Activated T-cell treated with anti-CD3 and anti-CD28 coated beads, Interleukin-2, amount 50 U/mL, for 72 hours (primary cell): ENCODE measurements at regions not wholly inside any gene's neighbourhood (a gene's known extent, or its start where the extent isn't known, plus 50 kb on each side); places are given as distances from the start of the nearest gene placed in this dataset.
A peak's percentile ranks its signal among the peaks of the same experiment; 100 is the strongest.

ENCODE experiments used
- ATAC-seq, 2 donors: fragments of 150-1000 bp; cut with Tn5 transposase; replicated peaks in 1 of 2; 2 replicates each; pipeline ENCODE4 v1.10.0; 2021; ENCODE audit warnings: moderate library complexity in 2 of 2, mild to moderate bottlenecking in 1 of 2
- DNase-seq, 2 donors: peaks; one replicate each; pipeline ENCODE4 v3.0.0; 2021 to 2022; ENCODE audit warnings: mixed read lengths in 1 of 2
- H3K27ac Mint-ChIP-seq: one replicate; pipeline ENCODE4 v1.8.0; 2022; ENCODE audit warnings: mild to moderate bottlenecking, moderate library complexity, mixed read lengths
- H3K27me3 Mint-ChIP-seq: one replicate; pipeline ENCODE4 v1.8.0; 2022; ENCODE audit warnings: low read depth, mixed read lengths
- H3K36me3 Mint-ChIP-seq, 2 donors: one replicate each; pipeline ENCODE4 v1.8.0; 2022; ENCODE audit warnings: mixed read lengths in 2 of 2, mild to moderate bottlenecking in 1 of 2; ENCODE audit not compliant: insufficient read depth in 2 of 2
- H3K4me1 Mint-ChIP-seq: one replicate; pipeline ENCODE4 v1.8.0; 2022; ENCODE audit warnings: low read depth, mixed read lengths
- H3K4me3 Mint-ChIP-seq, 2 donors: one replicate each; pipeline ENCODE4 v1.8.0; 2022; ENCODE audit warnings: mild to moderate bottlenecking in 2 of 2, mixed read lengths in 2 of 2, moderate library complexity in 2 of 2
- H3K9me3 Mint-ChIP-seq, 2 donors: one replicate each; pipeline ENCODE4 v1.8.0; 2022; ENCODE audit warnings: mixed read lengths in 2 of 2

DNA sequence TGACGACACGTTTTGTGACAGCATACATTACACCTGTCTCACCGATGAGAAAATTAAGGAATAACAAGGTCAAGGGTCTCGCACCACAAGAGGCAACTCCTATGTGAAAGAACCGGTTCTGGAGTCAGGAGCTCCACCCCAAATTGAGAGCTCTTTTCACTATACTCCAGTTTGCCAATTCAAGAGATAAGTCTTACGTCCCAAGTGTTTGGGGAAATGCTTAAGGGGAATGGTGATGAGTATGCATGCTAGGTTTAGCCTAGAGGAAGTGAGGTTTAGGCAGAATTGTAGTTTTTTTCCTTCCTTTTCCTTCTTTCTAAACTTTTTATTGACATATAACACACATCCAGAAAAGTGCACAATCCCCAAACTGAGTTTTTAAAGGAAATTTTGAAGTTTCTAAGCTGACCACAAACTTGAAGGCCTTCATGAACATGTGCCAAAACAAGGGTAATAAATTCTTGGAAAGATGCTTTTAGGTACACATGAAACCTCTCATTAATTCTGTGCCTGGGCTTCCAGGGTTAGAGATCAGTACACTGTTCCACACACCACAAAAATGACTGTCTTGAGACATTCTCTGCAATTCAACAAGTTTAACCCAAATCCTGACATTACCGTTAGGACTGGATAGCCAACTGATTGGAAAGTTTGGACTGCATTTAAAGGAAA lies 127.6 kb upstream of the SLC1A3 start:
- no peak overlapping the region for H3K4me3 Mint-ChIP-seq
- no peaks in the 10 kb centered on the region for H3K4me1 Mint-ChIP-seq
- H3K9me3 Mint-ChIP-seq, result peaks cover 2% of the 10 kb centered on the region in 2 donors
- H3K27ac Mint-ChIP-seq, result no peak overlapping the region
- H3K27me3 Mint-ChIP-seq, result no peaks in the 10 kb centered on the region
- no peak for DNase-seq
- peaks cover 0 to 1% of the 10 kb centered on the region in 2 donors for H3K36me3 Mint-ChIP-seq
- no peak for ATAC-seq

DNA sequence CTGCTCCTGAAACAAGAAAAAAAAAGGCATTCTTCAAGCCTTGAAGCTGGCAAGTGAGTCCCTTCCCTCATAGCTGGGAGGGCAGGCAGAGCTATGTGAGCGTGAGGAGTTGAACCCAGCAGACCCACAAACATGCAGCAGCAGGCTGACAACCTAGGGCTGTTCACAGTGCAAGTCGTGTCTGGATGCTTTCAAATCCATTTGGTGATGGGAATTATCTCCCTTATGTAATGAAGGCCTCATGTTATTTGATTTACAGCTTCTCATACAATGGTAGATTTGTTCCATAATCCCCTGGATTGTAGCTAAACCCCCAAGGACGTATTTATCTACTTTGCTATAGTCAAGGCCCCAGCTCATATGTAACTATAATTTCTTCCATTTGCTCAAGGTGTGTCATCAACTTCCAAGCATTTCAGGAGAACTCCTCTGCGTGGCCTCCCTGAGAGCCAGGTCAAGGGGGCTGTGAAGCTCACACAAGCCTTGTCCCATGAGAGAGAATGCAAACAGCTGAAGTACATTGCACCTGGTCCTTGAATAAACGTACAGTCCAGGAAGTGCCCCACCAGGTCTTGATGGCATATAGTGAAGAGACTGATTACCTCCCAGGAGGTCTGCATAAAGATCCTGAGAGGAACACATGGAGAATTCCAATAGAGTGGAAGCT lies 124.8 kb upstream of the SLC1A3 start:
- ATAC-seq, result no peak
- Mint-ChIP-seq H3K4me3 (no peak overlapping the region), H3K4me1 (no peaks in the 10 kb centered on the region), H3K27ac (peak overlapping the region; percentile 56), H3K36me3 (no peaks in the 10 kb centered on the region), H3K27me3 (no peaks in the 10 kb centered on the region), H3K9me3 (peaks cover 0 to 2% of the 10 kb centered on the region in 2 donors)
- DNase-seq, result no peak

DNA sequence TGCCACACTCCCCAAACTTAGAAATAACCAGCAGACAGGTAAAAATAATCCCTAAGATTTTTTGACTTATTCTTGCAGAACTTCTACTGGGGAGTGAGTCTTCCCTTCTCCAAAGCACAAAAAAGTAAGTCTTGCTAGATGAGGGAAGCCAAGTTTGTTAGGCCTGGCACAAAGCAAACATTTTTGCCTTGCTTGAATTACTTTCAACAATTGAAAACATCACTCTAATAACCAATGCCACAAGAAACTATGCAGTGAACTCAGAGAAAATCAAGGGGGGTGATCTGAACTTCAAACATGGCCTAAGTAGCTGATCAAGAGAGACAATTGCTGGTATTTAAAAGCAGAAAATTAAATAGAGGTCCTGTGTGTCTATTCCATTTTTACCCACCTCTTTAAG lies 123.6 kb upstream of the SLC1A3 start:
- Mint-ChIP-seq H3K27ac (no peak overlapping the region), H3K4me1 (no peaks in the 10 kb centered on the region), H3K27me3 (no peaks in the 10 kb centered on the region), H3K4me3 (no peak overlapping the region), H3K9me3 (peaks cover 0 to 2% of the 10 kb centered on the region in 2 donors), H3K36me3 (no peaks in the 10 kb centered on the region)
- ATAC-seq (no peak), DNase-seq (no peak)

GRCh38 chr5:36489505-36489904 lies 116.9 kb upstream of the SLC1A3 start:
- Mint-ChIP-seq H3K36me3 (no peaks in the 10 kb centered on the region), H3K4me3 (no peak overlapping the region), H3K27ac (no peak overlapping the region), H3K9me3 (no peaks in the 10 kb centered on the region), H3K4me1 (no peaks in the 10 kb centered on the region), H3K27me3 (peaks cover 6% of the 10 kb centered on the region)
- DNase-seq (no peak), ATAC-seq (no peak)

- ATAC-seq (no peak), DNase-seq (no peak)
- H3K27ac Mint-ChIP-seq, result no peak overlapping the region
- H3K36me3 Mint-ChIP-seq, result no peaks in the 10 kb centered on the region
- no peaks in the 10 kb centered on the region for H3K9me3 Mint-ChIP-seq
- no peak overlapping the region for H3K4me3 Mint-ChIP-seq
- peaks cover 6% of the 10 kb centered on the region for H3K27me3 Mint-ChIP-seq
- H3K4me1 Mint-ChIP-seq, result no peaks in the 10 kb centered on the region
These were observed 114.5 kb upstream of the SLC1A3 start for GRCh38 chr5:36491856-36492255.

DNA sequence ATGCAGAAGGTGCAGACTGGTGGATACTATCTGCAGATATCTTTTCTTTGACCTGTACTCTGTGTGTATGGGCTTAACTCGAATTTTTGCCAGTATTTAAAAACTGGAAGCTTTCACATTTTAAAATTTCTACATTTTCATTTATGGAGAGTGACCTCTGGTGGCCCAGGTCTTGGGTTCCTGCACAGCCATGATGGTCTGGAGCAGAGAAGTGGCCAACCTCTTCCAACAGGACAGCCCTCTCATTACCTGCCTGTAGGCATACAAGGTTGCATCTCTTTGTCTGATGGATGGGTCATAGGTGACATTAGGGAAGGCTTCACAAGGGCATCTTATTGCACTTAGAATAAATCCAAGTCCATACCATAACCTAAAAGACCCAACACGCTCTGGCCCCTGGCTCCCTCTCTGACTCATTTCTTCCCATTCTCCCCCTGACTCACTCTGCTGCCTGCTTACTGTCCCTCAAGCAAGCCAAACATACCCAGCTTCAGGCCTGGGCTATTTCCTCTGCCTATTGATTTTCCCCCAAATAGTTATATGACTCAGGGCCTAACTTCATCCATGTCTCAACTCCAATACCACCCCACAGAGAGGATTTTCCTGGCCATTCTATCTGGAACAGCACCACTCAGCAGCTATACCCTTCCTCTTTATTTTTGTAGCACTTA lies 113.3 kb upstream of the SLC1A3 start:
- DNase-seq (no peak), ATAC-seq (no peak)
- Mint-ChIP-seq H3K4me3 (no peak overlapping the region), H3K9me3 (no peaks in the 10 kb centered on the region), H3K27ac (no peak overlapping the region), H3K36me3 (no peaks in the 10 kb centered on the region), H3K4me1 (no peaks in the 10 kb centered on the region), H3K27me3 (peaks cover 6% of the 10 kb centered on the region)

DNA sequence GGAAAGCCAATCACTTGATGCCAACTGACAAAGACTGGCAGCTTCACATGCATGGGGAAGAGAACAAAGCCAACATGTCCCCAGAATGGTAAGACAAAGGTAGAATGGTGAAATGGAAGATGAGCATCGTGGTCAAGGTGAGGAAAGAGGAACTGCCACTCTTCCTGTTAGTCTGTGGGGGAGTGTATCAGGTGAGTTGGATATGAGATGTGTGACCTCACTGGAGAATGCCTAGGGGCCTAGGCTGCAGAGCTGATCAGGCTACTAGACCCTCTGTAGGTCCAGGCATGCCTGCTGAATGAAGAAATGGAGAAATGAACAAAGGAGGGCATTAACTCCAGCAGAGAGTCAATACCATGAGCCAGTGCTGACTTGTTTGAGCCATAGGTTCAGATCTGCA lies 112.4 kb upstream of the SLC1A3 start:
- ATAC-seq, result no peak
- Mint-ChIP-seq H3K4me1 (no peaks in the 10 kb centered on the region), H3K27me3 (peaks cover 6% of the 10 kb centered on the region), H3K4me3 (no peak overlapping the region), H3K27ac (no peak overlapping the region), H3K36me3 (no peaks in the 10 kb centered on the region), H3K9me3 (no peaks in the 10 kb centered on the region)
- DNase-seq, result no peak

DNA sequence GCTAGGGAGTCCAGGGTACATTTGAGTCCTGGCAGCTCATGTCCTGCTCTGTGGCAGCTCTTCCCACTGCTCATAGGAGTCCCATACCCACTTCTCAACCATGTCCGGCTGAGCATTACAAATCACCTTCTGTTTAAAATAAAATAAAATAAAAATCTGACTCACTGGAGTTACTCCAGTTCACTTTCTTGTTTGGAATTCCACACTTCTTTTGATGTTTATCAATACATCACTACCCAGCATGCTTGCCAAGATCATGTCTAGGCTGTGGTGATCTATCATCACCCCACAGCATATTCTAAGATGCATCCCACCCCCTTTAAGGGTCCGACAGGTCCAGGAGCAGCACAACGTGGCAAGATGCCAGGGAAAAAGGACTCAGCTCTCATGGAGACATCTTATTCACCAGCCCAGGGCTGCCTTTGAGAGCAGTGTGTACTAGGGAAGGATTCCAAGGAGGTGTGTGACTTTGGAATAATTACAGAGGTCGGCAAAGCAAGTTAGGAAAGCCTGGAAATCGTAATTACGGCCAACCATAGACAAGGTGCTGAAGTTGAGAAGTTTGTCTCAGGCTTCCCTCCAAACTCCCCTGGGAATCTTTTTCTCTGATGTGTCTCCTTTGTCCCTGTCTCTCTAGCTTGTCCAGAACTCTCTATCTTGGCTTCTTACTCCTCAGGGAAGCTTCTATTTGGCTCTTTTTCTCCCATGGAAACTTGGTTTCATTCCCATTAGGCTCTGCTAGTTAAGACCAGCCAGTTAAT lies 111.4 kb upstream of the SLC1A3 start:
- ATAC-seq, result no peak
- no peak overlapping the region for H3K4me3 Mint-ChIP-seq
- H3K9me3 Mint-ChIP-seq, result no peaks in the 10 kb centered on the region
- no peak for DNase-seq
- H3K4me1 Mint-ChIP-seq, result no peaks in the 10 kb centered on the region
- H3K36me3 Mint-ChIP-seq, result no peaks in the 10 kb centered on the region
- peaks cover 6% of the 10 kb centered on the region for H3K27me3 Mint-ChIP-seq
- no peak overlapping the region for H3K27ac Mint-ChIP-seq

DNA sequence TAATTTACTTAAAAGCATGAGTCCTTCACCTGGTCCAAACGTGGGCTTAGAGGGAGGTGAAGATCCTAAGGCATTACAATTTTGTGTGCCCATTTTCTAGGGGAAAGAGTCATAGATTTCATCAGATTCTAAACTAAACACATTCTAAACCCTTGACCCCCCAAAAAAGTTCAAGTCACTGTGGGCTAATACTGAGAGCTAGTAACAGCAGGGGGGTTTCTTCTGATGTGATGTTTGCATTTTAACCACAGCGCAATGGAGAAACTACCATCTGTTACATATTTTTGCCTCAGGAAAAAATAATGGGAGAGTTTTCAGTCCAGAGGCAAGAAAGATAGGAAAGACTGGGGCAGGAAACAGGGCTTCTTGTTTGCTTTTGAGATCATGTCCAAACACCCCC lies 110.8 kb upstream of the SLC1A3 start:
- H3K27ac Mint-ChIP-seq, result no peak overlapping the region
- H3K4me1 Mint-ChIP-seq, result no peaks in the 10 kb centered on the region
- ATAC-seq (no peak), DNase-seq (no peak)
- no peaks in the 10 kb centered on the region for H3K9me3 Mint-ChIP-seq
- H3K27me3 Mint-ChIP-seq, result peaks cover 6% of the 10 kb centered on the region
- no peak overlapping the region for H3K4me3 Mint-ChIP-seq
- no peaks in the 10 kb centered on the region for H3K36me3 Mint-ChIP-seq

DNA sequence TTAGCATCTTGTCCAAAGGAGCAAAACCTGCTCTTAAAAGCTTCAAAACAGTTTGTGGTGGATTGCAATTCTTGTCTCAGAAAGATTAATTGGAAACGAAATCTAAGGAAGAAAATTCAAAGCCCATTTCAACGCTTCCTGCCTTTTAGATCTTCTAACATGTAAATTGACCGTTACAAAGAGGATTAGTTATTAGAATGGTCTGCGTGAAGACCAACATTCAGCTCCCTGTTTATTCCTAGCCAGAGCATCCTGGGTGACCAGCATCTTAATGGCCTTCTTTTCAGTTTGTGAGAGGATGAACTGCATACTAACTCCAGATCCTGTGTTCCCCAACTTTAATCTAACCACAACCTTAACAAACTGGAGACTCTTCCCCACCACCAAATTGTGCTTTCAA lies 109.9 kb upstream of the SLC1A3 start:
- no peak for ATAC-seq
- H3K4me3 Mint-ChIP-seq, result no peak overlapping the region
- no peak for DNase-seq
- no peaks in the 10 kb centered on the region for H3K9me3 Mint-ChIP-seq
- H3K36me3 Mint-ChIP-seq, result no peaks in the 10 kb centered on the region
- peaks cover 6% of the 10 kb centered on the region for H3K27me3 Mint-ChIP-seq
- no peaks in the 10 kb centered on the region for H3K4me1 Mint-ChIP-seq
- H3K27ac Mint-ChIP-seq, result no peak overlapping the region

- Mint-ChIP-seq H3K4me3 (no peak overlapping the region), H3K27me3 (no peaks in the 10 kb centered on the region), H3K9me3 (no peaks in the 10 kb centered on the region), H3K27ac (no peak overlapping the region), H3K36me3 (no peaks in the 10 kb centered on the region), H3K4me1 (no peaks in the 10 kb centered on the region)
- ATAC-seq, result no peak
- no peak for DNase-seq
These were observed 103.8 kb upstream of the SLC1A3 start for GRCh38 chr5:36502608-36503007.

DNA sequence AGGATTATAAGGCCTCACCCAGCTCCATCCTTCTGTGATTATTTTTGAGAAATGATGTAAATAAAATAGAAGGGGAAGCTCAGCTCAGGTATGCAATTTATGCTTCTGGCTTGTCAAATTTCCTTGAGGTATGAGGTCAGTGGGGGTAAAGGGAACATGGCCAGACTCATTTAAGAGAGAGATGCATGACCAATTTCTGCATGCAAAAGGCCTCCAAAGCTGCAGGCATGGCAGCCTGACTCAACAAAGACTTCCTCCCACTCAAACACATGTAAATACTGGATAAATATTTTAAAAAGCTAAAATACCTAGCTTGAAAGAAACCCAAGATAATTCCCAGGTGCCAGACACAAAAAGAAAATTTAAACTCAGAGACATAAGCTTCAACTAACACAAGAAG lies 101.4 kb upstream of the SLC1A3 start:
- no peaks in the 10 kb centered on the region for H3K36me3 Mint-ChIP-seq
- H3K9me3 Mint-ChIP-seq, result no peaks in the 10 kb centered on the region
- ATAC-seq, result no peak
- no peaks in the 10 kb centered on the region for H3K4me1 Mint-ChIP-seq
- DNase-seq, result no peak
- H3K27me3 Mint-ChIP-seq, result no peaks in the 10 kb centered on the region
- no peak overlapping the region for H3K4me3 Mint-ChIP-seq
- H3K27ac Mint-ChIP-seq, result no peak overlapping the region

GRCh38 chr5:36507332-36507952 lies 99.0 kb upstream of the SLC1A3 start:
- Mint-ChIP-seq H3K36me3 (no peaks in the 10 kb centered on the region), H3K27me3 (no peaks in the 10 kb centered on the region), H3K9me3 (peaks cover 0 to 2% of the 10 kb centered on the region in 2 donors), H3K4me1 (no peaks in the 10 kb centered on the region), H3K4me3 (no peak overlapping the region), H3K27ac (no peak overlapping the region)
- ATAC-seq (peak; percentile 53 to 57), DNase-seq (peak; percentile 74 to 77)
